OCI-LY3 (cell line): ENCODE measurements at regions not wholly inside any gene's neighbourhood (a gene's known extent, or its start where the extent isn't known, plus 50 kb on each side); places are given as distances from the start of the nearest gene placed in this dataset.

Source experiments
- H2AFZ ChIP-seq: fragments of 200-600, 300-600 bp; shearing (Covaris generic); 2 replicates; pipeline ENCODE4 v1.6.0; 2014; ENCODE audit warnings: antibody characterized with exemption, low read depth, low read length
- H3K27ac ChIP-seq: fragments of 200-600, 300-600 bp; sonication (generic); 2 replicates; pipeline ENCODE4 v1.5.1; 2014; ENCODE audit warnings: mild to moderate bottlenecking, low read length, moderate library complexity, mixed read lengths
- H3K27me3 ChIP-seq: fragments of 200-600, 300-600 bp; sonication (generic); 2 replicates; pipeline ENCODE4 v1.6.1; 2014; ENCODE audit warnings: low read depth, low read length, mixed read lengths
- H3K36me3 ChIP-seq: fragments of 200-600, 300-600 bp; sonication (generic); replicated peaks from 2 replicates; pipeline ENCODE3; 2014; ENCODE audit warnings: low read depth, low read length, mixed read lengths
- H3K4me1 ChIP-seq: fragments of 300-600, 200-600 bp; sonication (generic); 2 replicates; pipeline ENCODE4 v1.6.1; 2014; ENCODE audit warnings: low read length, mixed read lengths
- H3K4me2 ChIP-seq: fragments of 200-600, 300-600 bp; sonication (generic); 2 replicates; pipeline ENCODE4 v1.6.1; 2014; ENCODE audit warnings: low read length, mixed read lengths
- H3K4me3 ChIP-seq: fragments of 300-600, 200-600 bp; sonication (generic); 2 replicates; pipeline ENCODE4 v1.5.1; 2014; ENCODE audit warnings: antibody characterized with exemption, mild to moderate bottlenecking, low read length, moderate library complexity
- H3K79me2 ChIP-seq: fragments of 300-600, 200-600 bp; shearing (Covaris generic); 2 replicates; pipeline ENCODE4 v1.6.1; 2014; ENCODE audit warnings: mild to moderate bottlenecking, low read length, mixed read lengths
- H3K9ac ChIP-seq: fragments of 300-600, 200-600 bp; shearing (Covaris generic); 2 replicates; pipeline ENCODE4 v1.6.0; 2014; ENCODE audit warnings: mild to moderate bottlenecking, low read length, moderate library complexity
- H3K9me3 ChIP-seq: fragments of 200-600, 300-600 bp; shearing (Covaris generic); 2 replicates; pipeline ENCODE4 v1.6.1; 2014; ENCODE audit warnings: low read length, mixed read lengths; ENCODE audit not compliant: insufficient read depth
- H4K20me1 ChIP-seq: fragments of 200-600, 300-600 bp; sonication (generic); 2 replicates; pipeline ENCODE4 v1.6.1; 2016; ENCODE audit warnings: low read length, mixed read lengths; ENCODE audit not compliant: insufficient read depth
- EZH2phosphoT487 ChIP-seq: fragments of 200-600 bp; shearing (Covaris generic); IDR thresholded peaks from 2 replicates; pipeline ENCODE4 v1.6.1; 2018; ENCODE audit warnings: antibody characterized with exemption, mixed run types, low read depth
- TF ChIP-seq, protein P1 (sequence below): fragments of 200-600, 300-600 bp; sonication (generic); IDR thresholded peaks from 2 replicates; pipeline ENCODE4 v1.5.1; 2014; ENCODE audit warnings: antibody characterized with exemption, low read length, low read depth

DNA sequence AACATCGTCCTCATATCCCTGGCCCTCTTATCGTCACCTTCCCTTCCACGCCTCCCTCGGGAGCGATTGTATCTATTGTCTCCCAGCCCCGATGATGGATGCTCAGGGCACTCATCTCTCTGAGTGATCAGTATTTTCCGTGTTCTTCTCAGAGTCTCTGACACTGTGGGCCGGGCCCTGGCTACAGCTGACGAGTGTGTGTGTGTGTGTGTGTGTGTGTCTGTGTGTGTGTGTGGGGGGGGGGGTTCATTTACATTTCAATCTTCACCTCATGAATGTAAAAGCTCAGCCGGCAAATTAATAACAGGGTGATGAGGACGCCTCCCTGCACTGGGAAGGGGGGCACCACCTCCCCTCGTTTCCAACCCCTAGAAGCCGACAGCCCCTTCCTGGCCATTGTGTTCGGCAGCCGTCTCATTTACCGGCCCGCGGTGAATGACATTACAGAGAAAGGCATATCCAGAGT, 159.5 kb downstream of the SHOX start:
- Histone ChIP-seq H3K4me3 (no peak overlapping the region), H3K9me3 (0 out of 2 replicates have a peak, but pooled peaks cover 2% of the 10 kb centered on the region), H3K36me3 (no peaks in the 10 kb centered on the region), H3K27ac (no peak overlapping the region), H4K20me1 (no peaks in the 10 kb centered on the region), H3K4me2 (no peak overlapping the region), H3K79me2 (no peaks in the 10 kb centered on the region), H3K27me3 (no peaks in the 10 kb centered on the region), H3K9ac (no peak overlapping the region), H3K4me1 (no peaks in the 10 kb centered on the region), H2AFZ (no peak overlapping the region)
- TF ChIP-seq, protein P1, sequence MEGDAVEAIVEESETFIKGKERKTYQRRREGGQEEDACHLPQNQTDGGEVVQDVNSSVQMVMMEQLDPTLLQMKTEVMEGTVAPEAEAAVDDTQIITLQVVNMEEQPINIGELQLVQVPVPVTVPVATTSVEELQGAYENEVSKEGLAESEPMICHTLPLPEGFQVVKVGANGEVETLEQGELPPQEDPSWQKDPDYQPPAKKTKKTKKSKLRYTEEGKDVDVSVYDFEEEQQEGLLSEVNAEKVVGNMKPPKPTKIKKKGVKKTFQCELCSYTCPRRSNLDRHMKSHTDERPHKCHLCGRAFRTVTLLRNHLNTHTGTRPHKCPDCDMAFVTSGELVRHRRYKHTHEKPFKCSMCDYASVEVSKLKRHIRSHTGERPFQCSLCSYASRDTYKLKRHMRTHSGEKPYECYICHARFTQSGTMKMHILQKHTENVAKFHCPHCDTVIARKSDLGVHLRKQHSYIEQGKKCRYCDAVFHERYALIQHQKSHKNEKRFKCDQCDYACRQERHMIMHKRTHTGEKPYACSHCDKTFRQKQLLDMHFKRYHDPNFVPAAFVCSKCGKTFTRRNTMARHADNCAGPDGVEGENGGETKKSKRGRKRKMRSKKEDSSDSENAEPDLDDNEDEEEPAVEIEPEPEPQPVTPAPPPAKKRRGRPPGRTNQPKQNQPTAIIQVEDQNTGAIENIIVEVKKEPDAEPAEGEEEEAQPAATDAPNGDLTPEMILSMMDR, result no peak
- no peak for TF ChIP-seq EZH2phosphoT487

DNA sequence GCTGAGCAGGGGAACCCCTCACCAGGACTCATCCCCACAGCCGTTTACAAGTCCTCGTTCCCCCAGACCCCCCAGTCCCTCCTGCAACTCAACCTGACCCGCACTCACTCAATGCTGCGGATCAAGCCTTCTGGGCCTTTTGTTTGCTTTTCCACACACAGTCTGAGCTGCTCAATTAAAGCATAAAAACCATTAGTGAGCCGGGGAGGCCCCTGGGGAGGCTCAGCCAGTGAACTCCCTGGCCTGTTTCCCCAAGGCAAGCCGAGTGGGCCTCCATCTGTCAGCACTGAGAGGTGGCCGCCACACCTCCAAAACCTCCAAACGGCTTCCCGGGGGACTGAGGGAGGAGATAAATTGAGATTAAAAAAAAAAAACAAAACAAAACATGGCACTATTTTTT, 158.5 kb downstream of the SHOX start:
- H3K4me3 ChIP-seq, result no peak overlapping the region
- H3K4me2 ChIP-seq, result no peak overlapping the region
- no peaks in the 10 kb centered on the region for H4K20me1 ChIP-seq
- no peaks in the 10 kb centered on the region for H3K79me2 ChIP-seq
- H2AFZ ChIP-seq, result no peak overlapping the region
- H3K9ac ChIP-seq, result no peak overlapping the region
- H3K9me3 ChIP-seq, result 0 out of 2 replicates have a peak, but pooled peaks cover 2% of the 10 kb centered on the region
- H3K27ac ChIP-seq, result no peak overlapping the region
- H3K36me3 ChIP-seq, result no peaks in the 10 kb centered on the region
- no peaks in the 10 kb centered on the region for H3K27me3 ChIP-seq
- H3K4me1 ChIP-seq, result no peaks in the 10 kb centered on the region
- TF ChIP-seq EZH2phosphoT487, result no peak
- TF ChIP-seq, protein P1, result no peak

GRCh38 chrX:786441-786881, 155.9 kb downstream of the SHOX start:
- H3K4me3 ChIP-seq, result no peak overlapping the region
- H3K79me2 ChIP-seq, result no peaks in the 10 kb centered on the region
- TF ChIP-seq, protein P1, result no peak
- no peak for TF ChIP-seq EZH2phosphoT487
- H2AFZ ChIP-seq, result no peak overlapping the region
- 0 out of 2 replicates have a peak, but pooled peaks cover 2% of the 10 kb centered on the region for H3K9me3 ChIP-seq
- no peak overlapping the region for H3K27ac ChIP-seq
- no peaks in the 10 kb centered on the region for H4K20me1 ChIP-seq
- H3K9ac ChIP-seq, result no peak overlapping the region
- H3K4me2 ChIP-seq, result no peak overlapping the region
- H3K27me3 ChIP-seq, result no peaks in the 10 kb centered on the region
- no peaks in the 10 kb centered on the region for H3K4me1 ChIP-seq
- no peaks in the 10 kb centered on the region for H3K36me3 ChIP-seq

DNA sequence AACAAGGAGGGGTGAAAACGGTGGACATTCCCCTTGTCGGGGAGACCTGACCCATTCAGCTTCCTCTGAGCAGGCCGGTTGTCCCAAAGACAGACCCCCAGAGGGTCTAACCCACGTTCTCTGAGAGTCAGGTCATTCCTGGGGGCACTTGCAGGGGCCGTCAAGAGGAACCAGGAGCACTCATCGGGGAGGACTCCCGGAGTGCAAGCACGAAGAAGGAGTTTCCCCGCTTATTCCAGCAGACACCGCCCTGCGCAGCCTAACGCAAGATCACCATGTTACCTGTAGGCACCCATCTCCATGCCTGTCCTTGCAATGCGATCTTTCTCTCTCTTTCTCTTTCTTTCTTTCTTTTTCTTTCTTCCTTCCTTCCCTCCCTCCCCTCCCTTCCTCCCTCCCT, 154.2 kb downstream of the SHOX start:
- Histone ChIP-seq H3K27ac (no peak overlapping the region), H3K4me2 (no peak overlapping the region), H4K20me1 (no peaks in the 10 kb centered on the region), H3K79me2 (no peaks in the 10 kb centered on the region), H3K36me3 (no peaks in the 10 kb centered on the region), H3K27me3 (no peaks in the 10 kb centered on the region), H3K4me1 (no peaks in the 10 kb centered on the region), H3K4me3 (no peak overlapping the region), H3K9me3 (no peaks in the 10 kb centered on the region), H2AFZ (no peak overlapping the region), H3K9ac (no peak overlapping the region)
- TF ChIP-seq EZH2phosphoT487, result no peak
- TF ChIP-seq, protein P1, result no peak
